ENCODE measurements at regions not wholly inside any gene's neighbourhood (a gene's known extent, or its start where the extent isn't known, plus 50 kb on each side); places are given as distances from the start of the nearest gene placed in this dataset.
A peak's percentile ranks its signal among the peaks of the same experiment; 100 is the strongest.

- Histone ChIP-seq H3K27me3 (ENCODE audit: control insufficient read depth in 3 of 3, insufficient read depth in 3 of 3, low read length in 2 of 3) (peaks cover 0 to 2% (median 0%) of the 10 kb centered on the region in 3 donors), H3K9ac (ENCODE audit: insufficient read depth in 1 of 2, low read length in 2 of 2) (no peak overlapping the region), H3K27ac (ENCODE audit: low read depth in 1 of 2, low read length in 1 of 2) (no peak overlapping the region), H3K9me3 (ENCODE audit: control insufficient read depth in 4 of 4, insufficient read depth in 3 of 4, low read length in 3 of 4) (no peaks in the 10 kb centered on the region), H3K4me3 (no peak overlapping the region), H3K4me1 (ENCODE audit: control insufficient read depth in 5 of 5, insufficient read depth in 5 of 5, low read length in 5 of 5) (no peaks in the 10 kb centered on the region), H3K36me3 (ENCODE audit: control insufficient read depth in 4 of 4, insufficient read depth in 4 of 4, low read length in 4 of 4) (no peaks in the 10 kb centered on the region)
- TF ChIP-seq CTCF (IDR thresholded peaks at IDR 0.05; ENCODE audit: control extremely low read depth, extremely low read depth): no peak
- peak; percentile 28 to 57 (median 36) for DNase-seq
- 26 to 31% methylated on average over 9 of the region's 9 CpGs for WGBS, 2 donors
- ATAC-seq (ENCODE audit: insufficient read depth, low FRiP score): no peak
These were observed 95.7 kb upstream of the POU3F3 start for GRCh38 chr2:104758199-104758620.

- Histone ChIP-seq H3K36me3 (ENCODE audit: control insufficient read depth in 4 of 4, insufficient read depth in 4 of 4, low read length in 4 of 4) (no peaks in the 10 kb centered on the region), H3K27me3 (ENCODE audit: control insufficient read depth in 3 of 3, insufficient read depth in 3 of 3, low read length in 2 of 3) (peaks cover 0 to 2% (median 0%) of the 10 kb centered on the region in 3 donors), H3K9ac (ENCODE audit: insufficient read depth in 1 of 2, low read length in 2 of 2) (no peak overlapping the region), H3K27ac (ENCODE audit: low read depth in 1 of 2, low read length in 1 of 2) (no peak overlapping the region), H3K9me3 (ENCODE audit: control insufficient read depth in 4 of 4, insufficient read depth in 3 of 4, low read length in 3 of 4) (peaks cover 0 to 3% (median 0%) of the 10 kb centered on the region in 4 donors), H3K4me3 (no peak overlapping the region), H3K4me1 (ENCODE audit: control insufficient read depth in 5 of 5, insufficient read depth in 5 of 5, low read length in 5 of 5) (no peaks in the 10 kb centered on the region)
- no peak for DNase-seq
- WGBS, 2 donors: 85 to 92% methylated on average over 8 of the region's 8 CpGs
- ATAC-seq (ENCODE audit: insufficient read depth, low FRiP score): no peak
- no peak for TF ChIP-seq CTCF (IDR thresholded peaks at IDR 0.05; ENCODE audit: control extremely low read depth, extremely low read depth)
These were observed 91.9 kb upstream of the POU3F3 start for GRCh38 chr2:104762031-104762430.

GRCh38 chr2:104766683-104767082 is 87.2 kb upstream of the POU3F3 start:
- ATAC-seq (ENCODE audit: insufficient read depth, low FRiP score): no peak
- no peak overlapping the region for H3K4me3 ChIP-seq
- no peak overlapping the region for H3K9ac ChIP-seq (ENCODE audit: insufficient read depth in 1 of 2, low read length in 2 of 2)
- WGBS, 2 donors: 56 to 63% methylated on average over 10 of the region's 10 CpGs
- H3K27ac ChIP-seq (ENCODE audit: low read depth in 1 of 2, low read length in 1 of 2): no peak overlapping the region
- no peaks in the 10 kb centered on the region for H3K4me1 ChIP-seq (ENCODE audit: control insufficient read depth in 5 of 5, insufficient read depth in 5 of 5, low read length in 5 of 5)
- H3K36me3 ChIP-seq (ENCODE audit: control insufficient read depth in 4 of 4, insufficient read depth in 4 of 4, low read length in 4 of 4): no peaks in the 10 kb centered on the region
- H3K27me3 ChIP-seq (ENCODE audit: control insufficient read depth in 3 of 3, insufficient read depth in 3 of 3, low read length in 2 of 3): no peaks in the 10 kb centered on the region
- peaks cover 0 to 5% (median 0%) of the 10 kb centered on the region in 4 donors for H3K9me3 ChIP-seq (ENCODE audit: control insufficient read depth in 4 of 4, insufficient read depth in 3 of 4, low read length in 3 of 4)
- no peak for DNase-seq
- TF ChIP-seq CTCF (IDR thresholded peaks at IDR 0.05; ENCODE audit: control extremely low read depth, extremely low read depth): no peak

GRCh38 chr2:104768694-104769093 is 85.2 kb upstream of the POU3F3 start:
- Histone ChIP-seq H3K9ac (ENCODE audit: insufficient read depth in 1 of 2, low read length in 2 of 2) (no peak overlapping the region), H3K9me3 (ENCODE audit: control insufficient read depth in 4 of 4, insufficient read depth in 3 of 4, low read length in 3 of 4) (peaks cover 0 to 5% (median 0%) of the 10 kb centered on the region in 4 donors), H3K4me1 (ENCODE audit: control insufficient read depth in 5 of 5, insufficient read depth in 5 of 5, low read length in 5 of 5) (no peaks in the 10 kb centered on the region), H3K4me3 (no peak overlapping the region), H3K27me3 (ENCODE audit: control insufficient read depth in 3 of 3, insufficient read depth in 3 of 3, low read length in 2 of 3) (no peaks in the 10 kb centered on the region), H3K36me3 (ENCODE audit: control insufficient read depth in 4 of 4, insufficient read depth in 4 of 4, low read length in 4 of 4) (no peaks in the 10 kb centered on the region), H3K27ac (ENCODE audit: low read depth in 1 of 2, low read length in 1 of 2) (no peak overlapping the region)
- no peak for TF ChIP-seq CTCF (IDR thresholded peaks at IDR 0.05; ENCODE audit: control extremely low read depth, extremely low read depth)
- 23 to 48% methylated on average over 3 of the region's 3 CpGs for WGBS, 2 donors
- no peak for ATAC-seq (ENCODE audit: insufficient read depth, low FRiP score)
- no peak for DNase-seq
